ENCODE measurements at regions not wholly inside any gene's neighbourhood (a gene's known extent, or its start where the extent isn't known, plus 50 kb on each side); places are given as distances from the start of the nearest gene placed in this dataset.

DNA sequence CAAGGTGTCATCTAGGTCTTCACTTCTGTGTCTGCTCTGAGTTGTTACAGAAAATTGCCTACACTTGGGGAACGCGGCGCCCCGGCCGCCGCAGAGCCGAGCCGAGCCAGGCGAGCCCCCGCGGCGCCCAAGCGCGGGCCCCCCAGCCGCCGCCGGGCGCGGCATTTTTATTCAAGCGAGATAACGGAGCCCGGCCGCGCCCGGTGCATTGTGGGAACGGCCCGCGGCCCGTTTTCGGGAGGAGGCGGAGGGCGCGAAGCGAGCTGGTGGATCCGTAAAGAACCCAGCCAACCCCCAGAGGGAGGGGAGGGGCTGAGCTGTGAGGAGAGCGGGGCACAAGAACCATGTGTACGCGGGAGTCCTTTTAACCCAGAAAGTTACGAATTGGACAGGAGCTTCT, 191.8 kb downstream of the FTCDNL1 start:
- peaks cover 0 to 21% of the 10 kb centered on the region in 2 donors for H3K9me3 ChIP-seq
- no peak for DNase-seq (ENCODE audit: low spot score in 2 of 2)

DNA sequence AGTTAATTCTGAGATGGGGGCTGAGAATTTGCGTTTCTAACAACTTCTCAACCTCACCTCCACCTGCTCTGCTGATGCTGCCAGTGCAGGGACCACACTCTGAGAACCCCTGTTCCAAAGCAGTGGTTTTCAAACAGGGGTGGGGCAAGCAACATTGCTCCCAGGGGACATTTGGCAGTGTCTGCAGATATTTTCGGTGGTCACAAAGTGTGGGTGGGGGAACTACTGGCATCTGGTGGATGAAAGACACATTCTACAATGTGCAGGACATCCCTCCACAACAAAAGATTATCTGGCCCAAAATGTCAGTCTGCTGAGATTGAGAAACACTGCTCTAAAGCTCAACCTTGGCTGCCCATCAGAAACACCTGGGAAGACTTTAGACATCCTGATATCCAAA, 188.7 kb upstream of the SATB2 start:
- intact Hi-C loops (cut with DNase I; ENCODE audit: low total_unique reads): no loop called here
- H3K4me3 ChIP-seq: no peak overlapping the region
- H3K27me3 ChIP-seq: no peaks in the 10 kb centered on the region
- H3K36me3 ChIP-seq: no peaks in the 10 kb centered on the region
- no peak for DNase-seq (ENCODE audit: low spot score in 2 of 2)
- H3K4me1 ChIP-seq: no peaks in the 10 kb centered on the region
- TF ChIP-seq POLR2A (IDR thresholded peaks at IDR 0.05) (no peak), POLR2AphosphoS5 (IDR thresholded peaks at IDR 0.05) (no peak)
- H3K27ac ChIP-seq: no peak overlapping the region
- no peaks in the 10 kb centered on the region for H3K9me3 ChIP-seq

More for the DNA sequence above, 191.8 kb downstream of the FTCDNL1 start:
- Histone ChIP-seq H3K27ac (no peak overlapping the region), H3K4me1 (no peaks in the 10 kb centered on the region), H3K27me3 (no peaks in the 10 kb centered on the region), H3K4me3 (peak overlapping the region in 2 of 3 donors; percentile 23 to 58), H3K36me3 (no peaks in the 10 kb centered on the region)
- intact Hi-C loops (cut with DNase I; ENCODE audit: low total_unique reads): no loop called here
- TF ChIP-seq POLR2A (IDR thresholded peaks at IDR 0.05) (no peak), POLR2AphosphoS5 (IDR thresholded peaks at IDR 0.05) (no peak), CTCF (IDR thresholded peaks at IDR 0.05) (no peak)

DNA sequence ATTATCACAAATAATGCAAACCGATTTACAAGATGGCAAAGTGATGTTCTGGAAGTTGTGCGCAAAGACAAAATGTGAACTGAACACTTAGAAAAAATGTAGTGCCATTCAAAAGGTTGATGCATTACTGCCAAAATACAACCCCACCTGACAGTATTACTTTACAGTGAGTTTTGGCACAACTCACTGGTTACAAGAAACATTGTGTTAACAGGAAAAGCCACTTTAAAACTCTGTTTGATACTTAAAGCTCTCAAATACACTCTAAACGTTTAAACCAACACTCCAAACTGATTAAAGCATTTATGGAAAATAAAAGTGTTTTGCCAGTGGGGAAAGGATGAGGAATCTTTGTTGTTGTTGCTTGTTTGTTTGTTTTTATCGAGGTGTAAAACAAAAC, 173.4 kb upstream of the SATB2 start:
- Histone ChIP-seq H3K4me1 (no peaks in the 10 kb centered on the region), H3K4me3 (no peak overlapping the region), H3K27me3 (no peaks in the 10 kb centered on the region), H3K9me3 (no peaks in the 10 kb centered on the region), H3K36me3 (no peaks in the 10 kb centered on the region), H3K27ac (no peak overlapping the region)
- intact Hi-C loops (cut with DNase I; ENCODE audit: low total_unique reads): no loop called here
- no peak for DNase-seq (ENCODE audit: low spot score in 2 of 2)
- TF ChIP-seq CTCF (IDR thresholded peaks at IDR 0.05) (no peak), POLR2AphosphoS5 (IDR thresholded peaks at IDR 0.05) (no peak), POLR2A (IDR thresholded peaks at IDR 0.05) (no peak)

GRCh38 chr2:199629301-199629700, 171.6 kb upstream of the SATB2 start:
- no peak for DNase-seq (ENCODE audit: low spot score in 2 of 2)
- Histone ChIP-seq H3K4me3 (no peak overlapping the region), H3K27me3 (no peaks in the 10 kb centered on the region), H3K27ac (no peak overlapping the region), H3K4me1 (no peaks in the 10 kb centered on the region), H3K9me3 (no peaks in the 10 kb centered on the region), H3K36me3 (no peaks in the 10 kb centered on the region)
- TF ChIP-seq POLR2AphosphoS5 (IDR thresholded peaks at IDR 0.05) (no peak), POLR2A (IDR thresholded peaks at IDR 0.05) (no peak), CTCF (IDR thresholded peaks at IDR 0.05) (no peak)
- intact Hi-C loops (cut with DNase I; ENCODE audit: low total_unique reads): no loop called here

DNA sequence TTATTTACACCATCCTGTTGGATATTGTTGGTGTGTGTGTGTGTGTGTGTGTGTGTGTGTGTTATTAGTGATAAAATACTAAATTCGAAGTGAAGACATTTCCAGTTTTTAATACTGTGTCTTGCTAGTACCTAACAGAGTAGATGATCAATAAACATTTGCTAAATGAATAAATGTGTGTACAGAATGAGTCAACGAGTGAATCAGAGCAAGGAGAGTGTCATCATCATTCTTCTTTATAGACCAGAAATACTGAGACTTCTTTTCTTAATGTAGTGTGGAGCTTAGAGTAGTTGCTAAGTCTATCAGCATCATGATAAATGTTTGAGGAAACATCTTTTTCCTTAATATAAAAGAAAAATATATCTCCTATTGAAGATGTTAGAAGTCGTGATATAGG, 169.7 kb upstream of the SATB2 start:
- no peak for TF ChIP-seq POLR2A (IDR thresholded peaks at IDR 0.05)
- TF ChIP-seq POLR2AphosphoS5 (IDR thresholded peaks at IDR 0.05): no peak
- TF ChIP-seq CTCF (IDR thresholded peaks at IDR 0.05): no peak
- H3K4me1 ChIP-seq: no peaks in the 10 kb centered on the region
- H3K27me3 ChIP-seq: no peaks in the 10 kb centered on the region
- no peak overlapping the region for H3K27ac ChIP-seq
- no peaks in the 10 kb centered on the region for H3K9me3 ChIP-seq
- H3K36me3 ChIP-seq: no peaks in the 10 kb centered on the region
- intact Hi-C loops (cut with DNase I; ENCODE audit: low total_unique reads): no loop called here
- DNase-seq (ENCODE audit: low spot score in 2 of 2): no peak
- no peak overlapping the region for H3K4me3 ChIP-seq

GRCh38 chr2:199624958-199625357, 167.2 kb upstream of the SATB2 start:
- no peaks in the 10 kb centered on the region for H3K36me3 ChIP-seq
- no peaks in the 10 kb centered on the region for H3K27me3 ChIP-seq
- intact Hi-C loops (cut with DNase I; ENCODE audit: low total_unique reads): no loop called here
- no peak overlapping the region for H3K4me3 ChIP-seq
- H3K4me1 ChIP-seq: no peaks in the 10 kb centered on the region
- H3K9me3 ChIP-seq: no peaks in the 10 kb centered on the region
- H3K27ac ChIP-seq: no peak overlapping the region
- no peak for TF ChIP-seq POLR2A (IDR thresholded peaks at IDR 0.05)
- TF ChIP-seq CTCF (IDR thresholded peaks at IDR 0.05): no peak
- no peak for TF ChIP-seq POLR2AphosphoS5 (IDR thresholded peaks at IDR 0.05)
- no peak for DNase-seq (ENCODE audit: low spot score in 2 of 2)
